ENCODE measurements at regions not wholly inside any gene's neighbourhood (a gene's known extent, or its start where the extent isn't known, plus 50 kb on each side); places are given as distances from the start of the nearest gene placed in this dataset.

DNA sequence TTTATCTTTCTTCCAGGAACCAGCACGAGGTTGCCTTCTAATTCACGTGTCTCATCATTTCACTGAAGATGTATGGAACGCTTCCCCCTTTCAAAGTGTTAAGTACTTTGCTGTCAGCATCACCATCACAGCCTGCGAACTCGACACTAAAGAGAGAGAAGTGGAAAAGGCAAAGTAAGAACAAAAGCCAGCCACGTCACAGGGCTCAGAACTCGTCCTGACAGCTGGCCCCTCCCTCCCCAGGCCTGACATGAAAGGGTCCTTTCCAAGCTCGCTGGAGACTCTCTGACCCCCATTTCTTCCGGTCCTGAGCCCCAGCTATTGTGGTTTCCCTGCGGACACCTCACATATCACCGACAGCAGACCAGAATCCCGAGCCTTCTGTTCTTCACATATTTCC lies 177.8 kb upstream of the NTM start:
- no peak for DNase-seq

DNA sequence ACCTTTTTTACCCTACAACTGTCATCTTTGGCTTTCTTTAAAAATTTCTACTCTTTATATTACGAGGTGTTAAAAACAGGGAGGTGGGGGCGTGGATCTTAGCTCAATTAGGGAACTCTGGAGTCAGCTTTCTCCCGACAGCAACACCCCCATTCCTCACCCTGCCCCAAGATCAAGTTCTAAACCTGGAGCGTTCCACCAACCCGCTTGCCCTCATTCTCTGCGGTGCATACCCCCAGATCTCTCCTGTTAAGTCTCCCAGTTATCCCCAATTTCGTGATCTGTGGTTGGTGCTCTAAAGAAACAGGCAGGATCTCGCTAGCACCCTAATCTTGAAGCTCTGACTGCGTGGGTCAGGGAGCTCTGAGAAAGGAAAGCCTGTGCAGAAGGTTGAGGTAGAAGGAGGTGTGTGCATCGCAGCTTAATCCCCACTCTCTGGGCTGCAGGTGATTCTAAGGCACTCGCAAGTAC lies 177.3 kb upstream of the NTM start:
- DNase-seq: no peak

DNA sequence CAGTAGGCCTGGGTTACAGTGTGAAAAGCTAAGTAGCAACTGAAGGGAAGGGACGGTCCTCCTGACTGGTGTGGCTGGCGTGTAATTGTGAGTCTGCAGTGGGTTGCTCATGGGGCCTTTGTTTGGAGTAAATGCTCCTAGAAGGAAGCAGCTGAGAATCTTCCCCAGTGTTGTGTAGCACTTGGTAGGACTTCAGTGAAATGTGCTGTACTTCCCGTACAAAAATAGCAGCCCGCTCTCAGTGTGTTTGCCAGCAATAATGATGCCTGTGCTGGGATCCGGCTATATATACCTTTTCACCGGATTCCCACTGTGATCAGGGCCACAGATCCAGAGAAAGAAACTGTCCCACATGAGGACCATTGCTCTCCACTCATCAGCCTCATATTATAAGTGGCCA lies 175.7 kb upstream of the NTM start:
- no peak for DNase-seq

DNA sequence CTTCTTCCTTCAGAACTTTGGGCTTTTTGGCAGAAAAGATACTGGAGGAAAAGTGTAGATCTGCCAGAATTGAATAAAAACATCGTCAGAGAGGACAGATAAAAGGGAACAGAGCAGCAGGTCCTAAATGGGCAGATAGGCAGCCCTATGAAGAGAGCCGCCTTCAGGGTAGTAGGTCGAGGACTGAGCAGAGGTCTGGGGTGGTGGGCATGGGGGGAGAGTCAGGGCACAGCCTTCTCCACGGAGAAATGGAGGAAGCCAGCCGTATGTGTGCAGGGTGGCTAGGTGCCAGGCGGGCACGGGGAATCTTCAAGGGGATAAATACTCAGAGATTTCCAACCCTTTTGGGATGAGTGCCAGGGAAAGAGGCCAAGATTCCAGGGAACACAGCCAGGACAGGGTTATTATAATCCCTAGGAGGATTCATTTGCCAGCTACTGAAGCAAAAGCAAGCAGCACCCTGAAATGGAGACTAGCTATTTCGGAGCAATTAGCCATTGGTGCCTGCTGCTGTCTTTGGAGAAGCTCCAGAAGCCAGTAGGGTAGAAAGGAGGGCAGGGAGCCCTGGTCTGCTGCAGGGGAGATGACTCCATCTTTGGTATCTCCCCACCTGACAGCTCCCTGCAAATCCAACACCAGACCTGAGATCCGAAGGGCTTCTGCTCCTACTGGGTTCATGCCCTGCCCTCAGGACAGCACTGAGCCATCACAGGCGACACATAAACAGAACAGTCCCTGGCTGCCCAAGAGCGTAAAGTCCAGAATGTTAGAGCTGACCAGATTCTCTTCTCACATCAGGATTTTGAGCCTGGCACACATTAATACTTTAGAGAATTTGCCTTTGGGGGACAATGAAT lies 174.5 kb upstream of the NTM start:
- DNase-seq: peak; percentile 7

DNA sequence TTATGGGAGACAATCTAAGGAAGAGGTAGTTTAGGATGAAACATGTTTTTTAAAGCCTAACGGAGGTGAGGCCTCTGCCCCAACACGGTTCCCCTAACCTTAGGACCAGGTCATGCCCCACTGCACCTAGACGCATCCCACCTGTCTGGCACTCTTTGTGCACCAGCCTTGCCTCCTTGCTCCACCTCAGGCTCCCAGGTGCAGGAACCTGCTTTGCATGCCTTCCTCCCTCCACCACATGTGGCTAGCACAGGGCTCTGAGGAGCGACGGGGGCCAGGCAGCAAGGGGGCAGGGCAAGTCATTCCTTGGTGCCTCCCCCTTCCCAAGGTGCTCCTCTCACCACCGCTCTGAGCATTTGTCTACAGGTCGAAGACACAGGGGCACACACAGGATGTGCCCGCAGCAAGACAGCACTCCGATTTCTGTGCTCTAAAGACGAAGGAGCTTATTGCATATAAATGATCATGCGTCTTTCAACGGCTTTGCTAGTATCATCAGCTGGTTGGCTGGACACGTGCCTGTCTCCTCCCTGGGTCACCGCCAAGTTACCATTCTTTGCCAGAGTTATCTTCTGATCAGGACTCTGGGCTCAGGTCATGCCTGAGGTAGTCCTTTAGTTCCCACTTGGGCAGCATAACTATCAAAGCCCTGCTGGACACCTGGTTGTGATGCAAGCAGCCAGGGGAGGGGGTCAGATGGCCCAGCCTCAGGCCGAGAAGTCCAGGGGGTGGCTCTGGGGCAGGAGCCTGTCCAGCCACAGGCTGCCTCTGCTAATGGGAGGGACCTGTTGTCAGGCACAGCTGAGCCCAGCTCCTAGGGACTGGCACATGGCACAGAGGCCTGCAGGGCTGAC lies 172.0 kb upstream of the NTM start:
- DNase-seq: no peak

DNA sequence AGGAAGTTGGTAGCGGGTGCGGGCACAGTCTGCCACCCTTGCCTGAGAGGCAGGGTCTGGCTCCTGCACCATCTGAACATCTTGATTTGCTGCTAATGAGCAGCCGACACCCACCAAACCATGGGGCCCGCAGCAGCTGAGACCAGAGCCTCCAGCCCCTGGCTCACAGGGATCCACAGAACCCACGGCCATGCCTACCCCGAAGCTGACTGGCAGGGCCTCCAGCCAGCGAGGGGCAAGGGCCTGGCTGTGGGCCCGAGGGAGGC lies 171.5 kb upstream of the NTM start:
- no peak for DNase-seq

DNA sequence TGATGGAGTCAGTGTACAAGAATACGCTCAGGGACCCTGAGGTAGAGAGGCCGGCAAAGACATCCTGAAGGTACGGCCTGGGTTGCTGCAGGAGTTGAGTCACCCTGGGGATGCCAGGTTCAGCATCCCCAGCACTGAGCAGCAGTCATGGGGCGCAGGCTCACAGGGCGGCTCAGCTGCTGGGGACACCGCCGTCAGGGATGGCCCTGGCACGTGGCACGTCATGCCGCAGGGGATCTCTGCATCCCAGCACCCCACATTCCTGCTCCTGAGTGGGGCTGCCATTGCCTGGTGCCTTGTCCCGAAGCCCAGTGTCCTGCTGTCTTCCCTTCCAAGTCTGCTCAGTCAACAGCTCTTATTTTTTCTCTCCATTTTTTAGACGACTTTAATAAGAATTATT lies 168.7 kb upstream of the NTM start:
- no peak for DNase-seq

DNA sequence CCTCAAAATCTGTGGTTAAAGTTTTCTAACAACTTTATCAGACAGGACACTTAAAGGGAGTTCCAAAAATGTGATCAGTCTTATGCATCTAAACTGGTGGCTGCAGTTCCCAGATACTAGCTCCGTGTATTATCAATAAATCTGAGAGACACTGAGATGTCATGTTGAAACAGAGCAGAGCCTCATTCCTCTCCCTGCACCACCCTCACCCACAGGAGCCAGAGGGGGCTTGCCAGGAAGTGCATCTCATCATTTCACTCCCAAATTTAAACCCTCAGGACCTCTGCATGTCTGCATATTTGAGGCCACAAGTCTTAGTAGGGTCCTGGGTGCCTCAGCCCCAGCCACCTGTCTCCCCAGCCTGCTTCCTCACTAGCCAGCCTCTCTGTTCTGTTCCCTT lies 167.4 kb upstream of the NTM start:
- DNase-seq: no peak

DNA sequence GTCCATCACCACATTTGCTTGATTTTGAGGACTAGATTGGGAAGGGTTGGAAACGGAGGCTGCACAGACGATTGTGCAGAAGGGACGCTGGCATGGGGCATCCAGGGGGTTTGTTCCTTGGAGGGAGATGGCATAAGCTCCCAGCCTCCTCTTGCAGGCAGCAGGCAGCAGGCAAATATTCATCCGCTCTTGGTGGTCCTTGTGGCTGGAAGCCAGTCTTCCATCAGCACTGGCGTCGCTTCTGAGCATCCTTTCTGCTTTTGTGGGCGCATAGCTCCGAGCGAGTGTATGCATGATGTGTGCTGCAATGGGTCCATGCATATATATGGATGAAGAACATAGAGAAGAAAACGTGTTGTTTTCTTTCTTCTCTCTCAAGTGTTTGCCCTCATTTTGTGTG lies 166.1 kb upstream of the NTM start:
- DNase-seq: no peak

DNA sequence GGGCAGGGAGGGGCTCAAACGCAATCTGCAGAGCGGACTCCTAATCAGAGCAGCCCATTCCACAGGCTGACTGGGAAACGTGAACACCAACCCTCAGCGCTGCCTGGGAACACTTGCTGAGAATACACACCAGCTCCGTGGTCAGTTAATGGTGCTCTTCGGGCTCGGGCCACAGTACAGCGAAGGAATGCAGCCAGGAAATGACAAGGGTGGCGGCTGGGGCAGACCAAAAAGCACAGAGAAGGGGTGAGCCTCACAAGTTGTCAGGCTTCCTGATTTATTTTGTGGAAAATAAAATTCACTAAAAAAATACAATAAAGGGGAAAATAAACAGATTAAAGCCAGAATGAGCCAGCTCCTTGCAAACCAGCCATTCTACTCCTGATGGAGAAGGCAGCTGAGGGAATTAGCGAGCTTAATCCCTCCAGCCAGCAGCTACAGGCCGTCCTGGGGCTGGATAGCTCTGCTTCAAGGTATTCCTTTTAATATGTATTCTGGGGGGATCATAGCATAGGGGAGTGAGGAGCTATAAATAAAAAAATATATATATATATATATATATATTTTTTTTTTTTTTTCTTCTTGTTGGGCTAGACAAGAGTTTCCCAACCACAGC lies 165.5 kb upstream of the NTM start:
- no peak for DNase-seq

DNA sequence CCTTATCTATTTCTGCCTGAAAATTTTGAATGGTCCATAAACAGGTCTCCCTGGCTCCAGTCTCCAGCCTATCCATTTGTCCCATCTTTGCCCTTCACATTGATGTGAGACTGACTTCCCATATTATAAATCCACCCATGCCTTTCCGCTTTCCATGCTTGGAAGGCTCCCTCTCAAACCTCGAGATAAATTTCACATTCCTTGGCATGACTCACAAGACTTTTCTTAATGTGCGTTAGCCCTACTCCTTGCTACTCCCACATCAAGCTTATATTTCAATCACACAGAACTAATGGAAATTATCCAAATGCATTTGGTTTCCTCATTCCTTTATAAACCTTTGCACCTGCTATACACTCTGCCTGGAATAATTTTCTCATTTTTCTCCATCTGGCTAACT lies 163.7 kb upstream of the NTM start:
- DNase-seq: no peak

DNA sequence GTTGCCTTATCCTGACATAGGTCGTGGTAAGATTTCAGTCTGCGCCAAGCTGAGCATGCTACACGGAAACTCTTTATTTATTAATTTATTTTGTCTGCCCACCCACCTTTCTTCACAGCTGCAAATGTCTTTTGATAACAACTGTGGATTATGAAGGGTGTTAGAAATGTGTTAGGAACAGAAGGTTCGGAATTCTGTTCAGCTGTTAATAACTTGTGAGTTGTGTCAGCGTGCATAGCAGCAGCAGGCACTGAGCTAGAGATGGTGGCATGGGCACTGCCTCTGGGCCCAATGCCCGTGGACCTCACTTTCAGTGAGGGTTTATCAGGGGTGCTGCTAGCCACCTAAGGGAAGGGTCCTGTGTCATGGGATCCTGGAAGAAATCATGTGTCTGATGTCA lies 162.5 kb upstream of the NTM start:
- DNase-seq: no peak

DNA sequence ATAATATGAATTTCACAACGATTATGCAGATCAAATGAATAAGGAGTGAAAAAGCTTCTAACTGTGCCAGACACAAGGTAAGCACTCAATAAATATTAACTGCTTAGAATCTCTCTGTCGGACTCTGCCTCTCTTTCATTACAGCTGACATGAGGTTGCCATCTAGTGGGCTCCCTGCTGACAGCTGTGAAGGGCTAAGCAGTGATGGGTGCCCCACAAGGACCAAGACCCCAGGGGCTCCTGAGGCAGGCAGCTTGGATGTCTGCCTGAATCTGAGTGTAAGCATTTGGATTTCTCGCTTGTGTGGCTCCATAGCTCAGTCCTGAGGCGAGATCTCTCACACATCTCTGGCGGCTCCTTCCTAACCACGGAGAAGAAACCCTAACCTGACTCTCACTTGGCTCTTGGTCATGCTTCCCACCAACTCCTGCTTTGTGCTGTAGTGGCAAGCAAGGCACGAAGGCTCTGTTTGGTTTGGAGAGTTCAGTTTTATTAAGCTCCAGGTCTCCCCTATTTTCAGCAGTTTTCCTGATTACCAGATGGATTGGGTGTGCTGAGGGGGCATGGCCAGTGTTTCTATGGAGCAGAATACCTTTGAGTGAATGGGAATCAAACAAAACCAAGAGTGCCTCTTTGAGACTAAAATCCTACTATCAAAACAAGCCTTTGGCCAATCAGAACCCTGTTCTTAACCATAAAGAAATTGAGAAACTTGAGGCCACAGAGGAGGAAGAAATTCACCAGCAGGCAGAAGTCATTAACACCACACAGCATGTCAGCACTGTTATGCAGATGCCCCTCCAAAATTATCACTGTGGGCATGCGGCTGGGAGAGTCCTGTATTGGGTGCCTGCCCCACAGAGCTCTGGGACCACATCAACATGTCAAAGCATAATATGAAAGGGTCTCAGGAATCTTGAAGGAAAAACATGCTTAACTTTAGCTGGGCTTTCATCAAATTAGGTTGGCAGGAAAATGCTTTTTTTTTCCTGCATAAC lies 152.8 kb upstream of the NTM start:
- no peak for DNase-seq

DNA sequence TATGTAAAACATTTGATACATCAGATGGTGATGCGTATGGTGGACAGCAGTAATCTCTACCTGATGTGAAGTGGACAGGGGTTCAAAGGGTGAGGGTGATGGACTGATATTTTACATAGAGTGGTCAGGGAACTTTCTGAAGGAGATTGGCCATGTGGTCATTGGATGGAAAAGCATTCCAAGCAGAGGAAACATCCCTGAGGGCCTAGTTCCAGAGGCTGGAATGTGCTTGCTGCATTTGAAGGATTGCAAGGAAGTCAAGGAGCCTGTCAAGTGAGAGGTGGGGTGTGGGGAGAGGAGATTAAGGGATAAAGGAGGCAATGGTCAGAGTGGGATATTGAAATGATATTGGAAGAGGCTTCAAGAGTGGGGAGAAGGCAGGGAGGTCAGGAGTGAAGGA lies 151.9 kb upstream of the NTM start:
- DNase-seq: no peak

DNA sequence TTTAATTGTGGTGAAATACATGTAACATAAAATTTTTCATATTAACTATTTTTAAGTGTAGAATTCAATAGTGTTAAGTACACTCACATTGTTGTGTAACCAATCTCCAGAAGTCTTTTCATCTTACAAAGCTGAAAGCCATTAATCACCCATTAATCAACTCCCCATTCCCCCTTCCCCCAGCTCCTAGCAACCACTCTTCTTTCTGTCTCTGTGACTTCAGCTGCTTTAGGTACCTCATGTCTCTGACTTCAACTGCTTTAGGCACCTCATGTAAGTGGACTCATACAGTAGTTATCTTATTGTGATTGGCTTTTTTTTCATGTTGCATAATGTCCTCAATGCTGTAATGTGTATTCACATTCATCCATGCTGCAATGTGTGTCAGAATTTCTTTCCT lies 150.8 kb upstream of the NTM start:
- DNase-seq: no peak

DNA sequence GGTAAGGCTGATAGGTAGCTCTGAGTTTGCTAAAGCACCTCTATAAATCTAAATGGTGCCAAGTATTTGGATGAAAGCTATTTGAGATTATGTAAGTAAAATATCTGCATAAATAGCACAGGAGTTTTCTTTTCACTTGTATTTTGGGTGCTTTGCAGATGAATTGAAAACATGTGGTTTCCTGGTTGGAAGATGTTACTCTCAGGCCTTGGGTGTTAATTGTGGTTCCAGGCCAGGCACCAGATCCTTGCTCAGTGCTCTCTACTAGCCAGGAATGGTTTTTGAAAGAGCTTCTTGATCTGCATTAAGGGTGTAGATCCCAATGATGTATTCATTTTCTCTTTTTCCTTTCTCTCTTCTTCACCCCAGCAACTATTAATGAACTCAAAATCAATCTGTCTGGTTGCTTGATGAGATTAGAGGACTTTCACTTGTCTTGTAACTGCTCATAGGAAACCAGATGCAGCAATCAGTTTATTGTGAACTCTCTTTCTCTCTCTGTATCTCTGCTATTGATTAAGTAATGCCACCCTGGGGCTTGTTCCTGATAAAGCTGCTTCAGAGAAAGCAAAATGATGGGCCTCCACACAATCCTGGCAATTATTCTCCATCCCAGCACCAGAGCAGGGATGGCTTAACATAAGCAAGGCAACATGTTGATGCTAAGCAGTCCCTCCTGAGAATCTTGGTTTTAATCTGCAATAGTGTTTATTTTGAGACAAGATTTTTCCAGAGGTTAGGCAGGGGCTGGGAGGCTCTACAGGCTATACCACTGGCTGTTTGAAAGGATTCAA lies 147.0 kb upstream of the NTM start:
- DNase-seq: no peak

DNA sequence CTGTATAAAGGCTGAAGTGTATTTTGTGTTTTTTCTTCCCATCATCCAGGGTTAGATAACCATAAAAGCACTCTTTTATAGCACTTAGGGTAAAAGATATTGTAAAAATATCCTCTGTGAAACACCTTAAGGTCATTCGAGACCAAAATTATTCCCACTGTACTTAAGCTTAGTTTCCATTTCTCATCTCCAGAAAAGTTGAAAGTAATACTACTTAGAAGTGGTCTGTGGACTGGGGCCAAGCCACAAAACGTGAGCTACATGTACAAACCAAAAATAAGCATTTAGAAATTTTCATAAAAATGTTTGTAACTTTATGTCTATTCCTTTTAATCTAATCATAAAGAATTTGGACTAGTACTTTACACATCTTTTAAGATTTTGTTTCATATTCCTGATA lies 142.0 kb upstream of the NTM start:
- no peak for DNase-seq

DNA sequence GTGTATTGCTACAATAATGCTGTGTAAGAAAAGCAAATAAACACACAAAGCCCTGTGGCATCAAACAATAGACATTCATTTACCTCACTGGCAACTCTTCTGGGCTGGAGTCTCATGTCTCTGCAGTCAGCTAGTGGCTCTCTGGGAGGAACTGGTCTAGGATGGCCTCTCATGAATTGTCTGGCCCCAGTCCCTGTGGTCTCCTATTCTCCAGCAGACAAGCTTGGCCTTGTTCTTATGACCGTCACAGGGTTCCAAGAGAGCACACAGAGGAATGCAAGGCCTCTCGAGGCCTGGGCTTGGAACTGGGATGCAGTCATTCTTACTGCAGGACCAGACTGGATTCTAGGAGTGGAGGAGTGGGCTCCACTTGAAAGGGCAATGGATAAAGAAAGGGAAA lies 141.2 kb upstream of the NTM start:
- DNase-seq: no peak

DNA sequence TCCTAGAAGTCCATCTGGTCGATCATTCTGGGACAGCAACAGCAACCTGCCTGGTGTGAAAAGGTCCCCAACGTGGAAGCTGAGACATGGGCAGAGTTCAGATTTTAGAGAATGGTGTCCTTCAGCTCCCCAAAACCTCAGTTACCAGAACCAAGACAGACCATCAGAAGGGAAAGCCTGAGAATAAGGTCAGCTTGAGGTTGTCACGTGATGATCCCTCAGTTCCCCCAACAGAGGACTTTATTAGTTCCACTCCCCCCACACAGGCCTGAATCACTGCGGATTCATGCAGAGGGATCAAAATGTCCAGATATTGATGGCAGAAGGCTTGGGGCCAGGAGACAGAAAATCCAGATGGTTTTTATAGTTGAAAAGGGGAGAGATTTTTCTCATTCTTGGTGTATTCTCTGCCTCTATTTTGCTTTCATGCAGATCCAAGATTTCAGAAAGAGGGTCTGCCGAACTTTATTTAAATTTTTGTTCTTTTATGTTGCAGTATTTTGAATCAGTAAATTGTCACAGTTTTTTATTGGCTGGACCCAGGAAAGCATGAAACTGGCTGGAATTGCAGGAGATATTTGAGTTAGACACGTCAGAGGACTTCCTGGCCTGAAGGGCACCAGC lies 139.0 kb upstream of the NTM start:
- no peak for DNase-seq

DNA sequence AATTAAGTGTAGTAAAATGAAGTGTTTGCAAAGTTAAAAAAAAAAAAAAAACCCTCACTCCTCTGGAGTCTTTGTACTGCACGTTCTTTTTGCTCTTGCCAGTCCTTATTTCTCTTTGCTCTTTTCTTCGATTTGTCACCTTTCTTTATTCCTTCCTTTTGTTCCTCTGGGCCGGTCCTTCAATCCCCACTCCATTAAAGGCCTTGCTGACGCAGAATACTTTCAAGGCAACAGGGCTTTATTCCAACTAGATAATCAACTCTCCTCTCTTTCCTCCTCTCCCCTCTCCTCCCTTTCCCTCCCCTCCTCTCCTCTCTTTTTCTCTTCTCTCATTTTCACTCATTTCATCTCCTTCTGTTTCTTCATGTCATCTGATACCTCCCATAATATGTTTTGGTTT lies 138.2 kb upstream of the NTM start:
- DNase-seq: no peak

DNA sequence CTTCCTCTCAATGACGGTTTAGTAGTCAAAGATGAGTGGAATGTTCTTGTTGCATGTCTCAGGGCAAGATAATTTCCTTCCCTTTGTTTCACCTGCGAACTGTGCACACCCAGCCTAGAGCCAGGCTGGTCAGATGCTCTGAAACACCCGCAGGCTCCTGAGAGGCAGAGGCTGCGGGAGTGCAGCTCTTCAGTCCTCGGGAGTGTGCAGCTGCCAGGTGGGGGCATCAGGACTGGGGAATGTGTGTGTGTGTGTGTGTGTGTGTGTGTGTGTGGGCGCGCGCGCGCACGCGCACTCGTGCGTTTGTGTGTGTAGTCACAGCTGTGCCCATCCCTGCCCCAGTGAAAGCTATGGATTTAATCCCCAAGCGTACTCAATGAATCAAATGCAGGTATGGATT lies 136.2 kb upstream of the NTM start:
- DNase-seq: no peak

Measured in NCI-H748 treated with DMSO at 0.1 percent for 48 hours (cell line).